Heart left ventricle (tissue), 16 donors: ENCODE measurements at regions not wholly inside any gene's neighbourhood (a gene's known extent, or its start where the extent isn't known, plus 50 kb on each side); places are given as distances from the start of the nearest gene placed in this dataset.

Experiments used
- ATAC-seq, 4 donors: fragments of 200-7000 bp; cut with Tn5 transposase; one replicate each; pipeline ENCODE4 v1.9.1; 2020 to 2022; ENCODE audit warnings: moderate library complexity in 4 of 4, mild to moderate bottlenecking in 3 of 4, moderate number of reproducible peaks in 1 of 4
- DNase-seq, 5 donors: peaks; one replicate each; pipeline ENCODE4 v3.0.0-alpha.2; 2020
- H3K27ac ChIP-seq, 12 donors: fragments of 200-600 bp; sonication (generic) in 4 of 12; one replicate each; pipeline versions ENCODE4 v1.5.0 to v1.8.0; 2016 to 2022; ENCODE audit warnings: mild to moderate bottlenecking in 2 of 12
- H3K27me3 ChIP-seq, 9 donors: fragments of 200-600 bp; sonication (generic) in 2 of 9; one replicate each; pipeline versions ENCODE4 v1.5.1 to v1.8.0; 2016 to 2022; ENCODE audit warnings: mild to moderate bottlenecking in 3 of 9
- H3K36me3 ChIP-seq, 9 donors: fragments of 200-600 bp; sonication (generic) in 2 of 9; one replicate each; pipeline versions ENCODE4 v1.5.0 to v1.8.0; 2018 to 2022; ENCODE audit warnings: mild to moderate bottlenecking in 2 of 9
- H3K4me1 ChIP-seq, 12 donors: fragments of 200-600 bp; sonication (generic) in 4 of 12; one replicate each; pipeline versions ENCODE4 v1.5.0 to v1.8.0; 2016 to 2022; ENCODE audit warnings: mild to moderate bottlenecking in 3 of 12
- H3K4me3 ChIP-seq, 12 donors: fragments of 200-600 bp; sonication (generic) in 4 of 12; one replicate each; pipeline versions ENCODE4 v1.5.0 to v1.8.0; 2017 to 2022; ENCODE audit warnings: mild to moderate bottlenecking in 9 of 12, moderate library complexity in 4 of 12
- H3K9me3 ChIP-seq, 12 donors: fragments of 200-600 bp; sonication (generic) in 4 of 12; one replicate each; pipeline versions ENCODE4 v1.5.0 to v1.8.0; 2016 to 2022; ENCODE audit warnings: mild to moderate bottlenecking in 1 of 12
- POLR2A ChIP-seq, 2 donors: fragments of 450-650 bp; IDR thresholded peaks; one replicate each; pipeline ENCODE4 v1.6.1; 2017; ENCODE audit warnings: antibody characterized with exemption in 2 of 2, mild to moderate bottlenecking in 2 of 2, moderate library complexity in 2 of 2
- WGBS, 4 donors: extraction: QIAGEN DNeasy Blood & Tissue Kit in 2 of 4; methylation state at CpG; one replicate each; pipeline versions ENCODE4 v1.1.5 to v1.1.7; 2013 to 2018; 5-methylcytosine and 5-hydroxymethylcytosine counted together
- intact Hi-C, 10 donors: fragments of 100-400 bp; cut with DNase I; formaldehyde crosslinking; loops; one replicate each; pipeline versions ENCODE4 v1.11.1 to v1.14.2; 2022
- TF ChIP-seq, protein P1 (sequence below), 12 donors: fragments of 200-600 bp; sonication (generic) in 4 of 12; IDR thresholded peaks; one replicate each; pipeline versions ENCODE4 v1.5.0 to v1.8.0; 2018 to 2022; ENCODE audit warnings: antibody characterized with exemption in 12 of 12, mild to moderate bottlenecking in 5 of 12
- donor health status: ischemic (EF 13 %, LVEDD 7.1; RV severe dilation, severe dysfunction).
- donor health status: healthy with polysubstance abuse.
- donor health status: DM: no; HTN: yes; CAD: no.
- donor health status: DM: no; HTN: no; CAD: no.
- donor health status: ischemic (EF 25% LVEDD 6.9; RV normal size, moderate dysfunction).
- donor health status: ischemic (EF 25% LVEDD 5.7; RV mildly dilated, moderate dysfunction).
- donor health status: healthy.
- donor health status: DM: yes; HTN: yes; CAD: no.
- donor health status: ischemic (EF 35%, LVEDD 5.7; RV mildly dilated, moderate dysfunction).
- donor health status: nonischemic (EF 11% LVEDD 7.7; RV severe dilation, severe dysfunction).
- donor health status: DM: yes; HTN: yes; CAD: no.
- donor health status: PGD.
- donor health status: ischemic (EF 29% LVEDD 5.4; RV normal size, mild dysfunction).
- donor health status: nonischemic (EF 23%, LVEDD 6.1; RV moderate dilation, normal function).

DNA sequence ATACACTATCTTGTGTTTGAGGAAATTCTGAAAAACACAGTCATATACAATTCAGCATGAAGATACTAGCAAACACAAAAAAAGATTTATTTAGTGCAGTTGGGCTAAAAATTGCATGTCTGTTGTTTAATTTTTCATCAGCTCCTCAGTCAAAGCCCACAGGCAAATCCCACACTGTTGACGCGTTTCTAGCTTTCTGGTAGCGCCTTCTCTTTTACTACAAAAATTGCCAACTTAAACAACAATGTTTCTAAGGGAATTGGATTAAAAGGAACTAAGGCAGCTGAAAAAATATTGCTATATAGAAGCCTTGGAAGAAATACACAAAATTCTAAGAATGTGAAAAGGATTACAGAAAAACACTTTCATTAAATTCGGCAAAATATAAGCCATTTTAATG is 196.7 kb upstream of the P2RY1 start:
- no peaks in the 10 kb centered on the region for H3K36me3 ChIP-seq
- intact Hi-C loops: no loop called here
- peaks cover 0 to 13% (median 0%) of the 10 kb centered on the region in 12 donors for H3K4me1 ChIP-seq
- 61 to 85% (median 73%) methylated on average over 4 of the region's 4 CpGs for WGBS, 4 donors
- no peak for TF ChIP-seq POLR2A (IDR thresholded peaks at IDR 0.05)
- TF ChIP-seq, protein P1, sequence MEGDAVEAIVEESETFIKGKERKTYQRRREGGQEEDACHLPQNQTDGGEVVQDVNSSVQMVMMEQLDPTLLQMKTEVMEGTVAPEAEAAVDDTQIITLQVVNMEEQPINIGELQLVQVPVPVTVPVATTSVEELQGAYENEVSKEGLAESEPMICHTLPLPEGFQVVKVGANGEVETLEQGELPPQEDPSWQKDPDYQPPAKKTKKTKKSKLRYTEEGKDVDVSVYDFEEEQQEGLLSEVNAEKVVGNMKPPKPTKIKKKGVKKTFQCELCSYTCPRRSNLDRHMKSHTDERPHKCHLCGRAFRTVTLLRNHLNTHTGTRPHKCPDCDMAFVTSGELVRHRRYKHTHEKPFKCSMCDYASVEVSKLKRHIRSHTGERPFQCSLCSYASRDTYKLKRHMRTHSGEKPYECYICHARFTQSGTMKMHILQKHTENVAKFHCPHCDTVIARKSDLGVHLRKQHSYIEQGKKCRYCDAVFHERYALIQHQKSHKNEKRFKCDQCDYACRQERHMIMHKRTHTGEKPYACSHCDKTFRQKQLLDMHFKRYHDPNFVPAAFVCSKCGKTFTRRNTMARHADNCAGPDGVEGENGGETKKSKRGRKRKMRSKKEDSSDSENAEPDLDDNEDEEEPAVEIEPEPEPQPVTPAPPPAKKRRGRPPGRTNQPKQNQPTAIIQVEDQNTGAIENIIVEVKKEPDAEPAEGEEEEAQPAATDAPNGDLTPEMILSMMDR (IDR thresholded peaks at IDR 0.05): no peak
- no peaks in the 10 kb centered on the region for H3K27me3 ChIP-seq
- H3K4me3 ChIP-seq: no peak overlapping the region
- ATAC-seq (peak in 2 of 4 donors; percentile 54 to 67), DNase-seq (no peak)
- H3K9me3 ChIP-seq: no peaks in the 10 kb centered on the region
- peak overlapping the region in 6 of 12 donors; percentile 51 to 63 (median 60) for H3K27ac ChIP-seq

DNA sequence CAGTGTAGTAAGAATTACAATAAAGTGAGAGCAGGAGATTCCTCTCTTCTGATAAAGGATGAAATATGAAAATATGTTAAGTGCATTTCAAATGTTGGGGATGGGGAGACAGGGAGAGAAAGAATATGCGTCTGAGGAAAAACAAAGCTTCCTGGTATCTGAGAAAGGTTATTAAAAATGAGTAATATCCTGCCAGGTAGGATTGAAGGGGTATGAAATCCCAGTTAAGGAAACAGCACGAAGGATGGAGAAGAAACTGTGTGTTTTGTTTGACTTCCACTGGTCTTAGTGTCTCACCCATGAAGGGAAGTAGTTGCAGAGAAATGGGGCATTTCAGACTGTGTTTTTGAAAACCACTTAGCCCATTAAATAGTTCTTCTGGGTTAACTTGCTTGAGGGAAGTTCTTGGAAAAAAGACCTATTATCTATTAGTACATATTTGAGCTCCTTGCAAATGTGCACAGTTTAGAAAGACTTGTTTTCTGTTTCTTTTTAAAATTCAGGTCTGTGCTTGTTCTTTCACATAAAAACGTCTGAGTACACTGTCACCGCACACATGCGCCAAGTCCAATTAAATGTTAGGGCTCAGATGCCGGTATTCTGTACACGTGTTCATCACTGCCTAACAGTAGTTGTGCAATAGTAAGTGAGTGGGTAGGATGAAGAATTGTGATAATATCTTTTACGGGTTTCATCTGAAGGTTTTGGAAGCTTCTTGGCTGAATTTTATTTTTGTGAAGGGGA is 196.1 kb upstream of the P2RY1 start:
- Histone ChIP-seq H3K4me1 (peaks cover 0 to 13% (median 0%) of the 10 kb centered on the region in 12 donors), H3K27ac (peak overlapping the region in 7 of 12 donors; percentile 26 to 63 (median 59)), H3K9me3 (no peaks in the 10 kb centered on the region), H3K27me3 (no peaks in the 10 kb centered on the region), H3K36me3 (no peaks in the 10 kb centered on the region), H3K4me3 (no peak overlapping the region)
- no peak for TF ChIP-seq POLR2A (IDR thresholded peaks at IDR 0.05)
- TF ChIP-seq, protein P1 (IDR thresholded peaks at IDR 0.05): no peak
- ATAC-seq: peak; percentile 51 to 91 (median 74)
- intact Hi-C loops: no loop called here
- WGBS, 4 donors: 61 to 71% (median 69%) methylated on average over 8 of the region's 8 CpGs
- peak in 1 of 5 donors; percentile 28 for DNase-seq

DNA sequence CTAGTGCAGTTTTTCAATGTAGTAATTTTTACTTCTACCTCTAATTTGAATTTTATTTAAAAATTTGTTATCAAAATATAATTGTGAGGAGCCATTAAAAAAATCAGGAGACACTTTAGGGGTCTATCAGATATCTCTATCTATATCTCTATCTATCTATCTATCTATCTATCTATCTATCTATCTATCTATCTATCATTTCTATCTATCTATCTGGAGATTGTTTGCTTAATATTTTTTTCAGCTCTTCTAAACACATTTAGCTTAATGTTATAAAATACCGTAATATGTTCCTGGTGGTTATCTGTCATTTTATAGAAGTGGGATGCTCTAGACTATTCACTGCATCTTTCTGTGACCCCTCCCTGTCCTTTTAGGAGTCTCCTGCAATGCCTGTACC is 193.7 kb upstream of the P2RY1 start:
- H3K9me3 ChIP-seq: peaks cover 0 to 12% (median 0%) of the 10 kb centered on the region in 12 donors
- intact Hi-C loops: no loop called here
- H3K4me3 ChIP-seq: no peak overlapping the region
- 95 to 100% (median 98%) methylated on average over 1 of the region's 1 CpG for WGBS, 4 donors
- no peak for DNase-seq
- peaks cover 0 to 13% (median 0%) of the 10 kb centered on the region in 12 donors for H3K4me1 ChIP-seq
- H3K27me3 ChIP-seq: no peaks in the 10 kb centered on the region
- H3K27ac ChIP-seq: no peak overlapping the region
- no peaks in the 10 kb centered on the region for H3K36me3 ChIP-seq
- TF ChIP-seq POLR2A (IDR thresholded peaks at IDR 0.05): no peak
- TF ChIP-seq, protein P1 (IDR thresholded peaks at IDR 0.05): no peak
- no peak for ATAC-seq

DNA sequence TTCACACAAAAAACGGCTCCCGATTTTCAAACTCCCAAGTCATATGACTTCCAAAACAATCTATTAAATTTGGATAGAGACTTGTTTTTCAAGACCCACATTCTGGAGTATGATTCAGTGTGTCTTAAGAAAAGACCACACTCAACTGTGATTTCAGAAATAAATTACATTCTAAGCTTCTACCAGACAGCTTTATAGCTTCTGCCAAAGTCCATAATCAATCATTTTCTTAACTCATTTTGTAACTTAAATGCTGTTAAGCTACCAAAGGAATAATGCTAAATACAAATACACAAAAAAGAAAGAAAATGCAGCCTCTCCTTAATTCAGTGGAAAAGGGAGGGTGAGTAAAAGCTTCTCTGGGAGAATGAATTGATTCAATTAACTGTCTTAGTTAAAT is 192.3 kb upstream of the P2RY1 start:
- 91 to 98% (median 97%) methylated on average over 2 of the region's 2 CpGs for WGBS, 4 donors
- ATAC-seq: no peak
- intact Hi-C loops: no loop called here

More for the DNA sequence above, 192.3 kb upstream of the P2RY1 start:
- Histone ChIP-seq H3K27ac (no peak overlapping the region), H3K27me3 (no peaks in the 10 kb centered on the region), H3K4me3 (no peak overlapping the region), H3K36me3 (no peaks in the 10 kb centered on the region), H3K9me3 (peaks cover 0 to 12% (median 0%) of the 10 kb centered on the region in 12 donors), H3K4me1 (peaks cover 0 to 13% (median 0%) of the 10 kb centered on the region in 12 donors)
- no peak for DNase-seq
- TF ChIP-seq POLR2A (IDR thresholded peaks at IDR 0.05): no peak
- TF ChIP-seq, protein P1 (IDR thresholded peaks at IDR 0.05): no peak
